Superior temporal gyrus (tissue), 1 donor: ENCODE measurements at regions not wholly inside any gene's neighbourhood (a gene's known extent, or its start where the extent isn't known, plus 50 kb on each side); places are given as distances from the start of the nearest gene placed in this dataset.

Experiments used
- DNase-seq: peaks from one replicate; pipeline ENCODE4 v3.0.0-alpha.2; 2016; ENCODE audit errors: extremely low spot score

DNA sequence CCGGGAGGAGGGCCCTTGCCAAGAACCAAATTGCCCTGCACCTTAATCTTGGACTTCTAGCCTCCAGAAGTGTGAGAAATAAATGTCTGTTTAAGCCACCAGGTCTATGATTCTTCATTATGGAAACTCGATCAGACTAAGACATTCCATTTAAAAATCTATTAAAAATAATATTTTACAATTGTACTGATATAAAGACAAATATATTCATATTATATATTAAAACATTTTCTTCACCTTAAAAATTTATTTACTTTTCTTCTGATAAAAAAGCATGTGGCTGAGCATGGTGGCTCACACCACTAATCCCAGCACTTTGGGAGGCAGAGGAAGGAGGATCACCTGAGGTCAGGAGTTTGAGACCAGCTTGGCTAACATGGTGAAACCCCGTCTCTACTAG lies 72.4 kb upstream of the CHST15 start:
- no peak for DNase-seq

GRCh38 chr10:124165311-124165710 lies 71.9 kb upstream of the CHST15 start:
- no peak for DNase-seq

DNA sequence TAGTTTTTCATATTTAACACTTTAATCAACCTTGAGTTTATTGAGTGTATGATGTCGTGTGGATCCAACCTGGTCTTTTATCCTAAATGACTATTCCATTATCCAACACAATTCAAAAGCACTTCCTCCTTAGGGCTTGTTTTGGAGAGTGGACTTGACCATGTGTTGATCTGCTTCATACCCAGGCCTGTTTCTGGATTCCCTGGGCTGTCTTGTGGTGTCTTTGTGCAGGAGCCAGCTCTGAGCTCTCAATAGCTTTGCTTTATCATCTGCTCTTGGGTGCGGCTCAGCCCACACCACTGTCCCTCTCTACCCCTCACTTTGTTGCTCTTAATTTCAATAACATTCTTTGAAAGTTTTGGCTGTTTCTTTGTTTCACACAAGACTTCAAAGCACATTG lies 70.9 kb upstream of the CHST15 start:
- DNase-seq, result no peak

GRCh38 chr10:124162774-124163354 lies 69.5 kb upstream of the CHST15 start:
- DNase-seq, result no peak

DNA sequence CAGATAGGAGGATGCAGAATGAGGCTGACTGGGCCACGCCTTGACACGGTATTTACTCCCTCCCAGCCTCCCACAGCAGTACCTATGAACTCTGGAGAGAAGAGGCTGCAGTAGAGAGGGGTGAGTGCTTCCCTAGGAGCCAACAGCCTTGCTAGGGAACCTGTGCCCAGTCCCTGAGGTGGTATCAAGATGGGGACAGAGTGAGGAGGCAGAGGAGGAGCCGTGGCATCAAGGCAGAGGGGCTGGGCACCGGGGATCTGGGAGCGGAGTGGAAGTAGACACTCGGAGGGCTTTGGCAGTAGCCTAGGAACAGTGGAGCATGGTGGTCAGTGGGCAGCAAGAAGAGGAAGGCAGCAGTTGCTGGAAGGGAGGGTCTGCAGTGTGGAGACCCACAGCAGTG lies 68.7 kb upstream of the CHST15 start:
- DNase-seq, result no peak

- DNase-seq, result no peak
Measured at GRCh38 chr10:124161601-124162000, 68.2 kb upstream of the CHST15 start.

DNA sequence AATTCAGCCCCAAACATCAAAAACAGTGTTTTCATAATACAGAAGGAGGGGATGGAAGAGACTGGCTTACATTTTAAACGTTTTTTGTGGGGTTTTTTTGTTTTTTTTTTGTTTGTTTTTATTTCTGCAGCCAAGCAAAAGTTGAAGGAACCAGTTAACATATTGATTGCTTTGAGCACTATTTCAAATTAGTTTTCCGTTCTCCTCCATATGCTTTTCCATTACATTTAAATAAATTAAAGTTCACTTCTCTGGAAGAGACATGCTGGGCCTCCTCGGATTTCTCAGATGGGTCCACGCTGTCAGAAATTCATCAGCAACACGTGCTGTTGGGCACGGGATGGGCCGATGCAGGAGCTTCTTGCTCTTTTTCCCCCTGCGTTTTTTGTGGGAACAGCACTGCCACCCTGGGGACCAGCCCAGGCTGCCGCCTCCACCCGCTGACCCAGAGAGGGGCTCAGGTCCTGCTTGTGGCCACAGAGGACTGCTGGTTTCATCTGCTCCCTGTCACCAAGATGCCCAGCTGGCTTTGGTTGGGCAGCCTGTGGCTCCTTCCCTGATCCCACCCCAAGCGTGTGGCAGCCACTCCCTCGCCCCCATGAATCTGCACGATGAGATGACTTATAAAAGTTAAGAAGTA lies 67.7 kb upstream of the CHST15 start:
- DNase-seq, result no peak

GRCh38 chr10:124160176-124160575 lies 66.8 kb upstream of the CHST15 start:
- DNase-seq, result no peak

DNA sequence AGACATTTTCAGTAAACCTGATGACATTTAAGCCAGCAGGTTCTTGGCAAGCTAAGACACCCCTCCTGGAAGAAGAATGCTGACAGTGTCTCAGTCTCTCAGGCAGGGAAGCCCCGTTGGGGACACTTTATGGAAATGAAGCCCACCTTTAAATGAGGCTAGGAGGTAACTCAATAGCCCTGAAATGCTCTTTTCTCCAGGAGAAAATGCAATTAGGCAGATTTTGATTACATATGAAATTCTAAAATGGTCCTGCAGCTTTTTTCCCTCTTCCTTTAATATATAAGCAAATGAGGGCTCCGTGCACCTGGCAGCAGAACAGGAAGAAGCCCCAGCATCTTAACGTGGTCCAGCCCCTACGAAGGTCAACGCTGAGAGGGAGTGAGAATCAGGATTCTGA lies 65.8 kb upstream of the CHST15 start:
- DNase-seq, result no peak

GRCh38 chr10:124158592-124158991 lies 65.2 kb upstream of the CHST15 start:
- no peak for DNase-seq

GRCh38 chr10:124157271-124157681 lies 63.9 kb upstream of the CHST15 start:
- DNase-seq, result no peak

GRCh38 chr10:124156524-124157260 lies 63.3 kb upstream of the CHST15 start:
- DNase-seq, result no peak

DNA sequence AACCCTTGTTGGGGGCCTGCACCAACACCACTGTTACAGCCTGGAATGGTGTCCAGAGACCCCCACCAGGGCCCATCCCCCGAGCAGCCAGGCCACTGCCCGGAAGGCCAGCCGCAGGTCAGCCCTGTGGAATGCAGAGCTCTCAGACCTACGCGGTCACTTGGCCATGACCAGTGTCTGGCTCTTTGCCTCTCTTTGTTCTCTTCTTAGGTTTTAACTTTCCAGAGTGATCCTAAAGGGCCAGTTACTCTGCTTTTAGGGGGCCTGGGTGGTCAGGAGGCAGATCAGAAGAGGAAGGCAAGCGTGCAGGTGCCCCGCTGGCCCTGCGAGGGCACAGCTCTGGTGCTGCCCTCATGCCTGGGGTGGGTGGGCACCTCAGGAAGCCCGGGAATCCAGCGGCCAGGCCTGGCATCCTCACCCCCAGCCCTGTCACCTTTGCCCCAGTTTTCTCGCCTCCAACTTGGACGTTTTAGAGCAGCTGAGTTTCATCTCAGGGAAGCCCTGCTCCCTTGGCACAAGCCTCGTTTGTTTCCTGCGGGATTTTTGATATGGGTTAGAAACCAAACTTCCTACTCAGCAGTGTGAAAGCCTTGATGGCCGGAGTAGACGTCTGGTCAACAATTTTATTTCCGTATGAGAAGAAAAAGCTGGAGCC lies 62.5 kb upstream of the CHST15 start:
- DNase-seq, result no peak

DNA sequence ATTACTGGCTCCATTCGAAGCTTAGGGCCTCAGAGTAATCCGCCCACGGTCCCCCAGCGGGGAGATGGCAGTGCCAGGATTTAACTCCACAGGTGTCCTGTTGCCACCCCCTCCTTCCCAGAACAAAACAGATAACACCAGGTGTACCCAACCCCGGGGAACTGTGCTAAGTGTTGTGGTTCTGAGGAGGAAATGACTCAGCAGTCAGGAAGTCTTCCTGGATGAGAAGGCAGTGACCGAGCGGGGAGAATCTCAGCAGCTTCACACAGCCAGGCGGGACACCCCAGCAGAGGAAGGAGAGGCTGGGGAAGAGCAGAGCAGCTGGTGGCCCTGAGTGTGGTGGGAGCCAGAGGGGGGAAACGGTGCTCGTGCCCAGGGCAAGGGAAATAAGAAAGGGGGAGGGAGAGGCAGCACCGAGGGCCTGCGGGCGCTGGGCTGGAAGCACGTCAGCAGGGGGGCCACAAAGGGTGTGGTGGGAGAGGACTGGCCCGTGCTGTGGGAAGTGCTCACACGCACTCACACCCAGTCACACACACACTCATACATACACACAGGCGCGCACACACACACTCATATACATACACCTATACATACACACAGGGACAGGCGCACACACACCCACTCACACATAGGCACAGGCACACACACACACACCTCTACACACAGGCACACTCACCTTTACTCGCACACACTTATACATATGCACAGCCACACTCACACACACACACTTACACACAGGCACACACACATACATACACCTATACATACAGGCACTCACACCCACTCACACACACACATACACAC lies 59.8 kb upstream of the CHST15 start:
- no peak for DNase-seq

GRCh38 chr10:124152139-124153022 lies 59.0 kb upstream of the CHST15 start:
- DNase-seq, result no peak

GRCh38 chr10:124151466-124152095 lies 58.2 kb upstream of the CHST15 start:
- no peak for DNase-seq

DNA sequence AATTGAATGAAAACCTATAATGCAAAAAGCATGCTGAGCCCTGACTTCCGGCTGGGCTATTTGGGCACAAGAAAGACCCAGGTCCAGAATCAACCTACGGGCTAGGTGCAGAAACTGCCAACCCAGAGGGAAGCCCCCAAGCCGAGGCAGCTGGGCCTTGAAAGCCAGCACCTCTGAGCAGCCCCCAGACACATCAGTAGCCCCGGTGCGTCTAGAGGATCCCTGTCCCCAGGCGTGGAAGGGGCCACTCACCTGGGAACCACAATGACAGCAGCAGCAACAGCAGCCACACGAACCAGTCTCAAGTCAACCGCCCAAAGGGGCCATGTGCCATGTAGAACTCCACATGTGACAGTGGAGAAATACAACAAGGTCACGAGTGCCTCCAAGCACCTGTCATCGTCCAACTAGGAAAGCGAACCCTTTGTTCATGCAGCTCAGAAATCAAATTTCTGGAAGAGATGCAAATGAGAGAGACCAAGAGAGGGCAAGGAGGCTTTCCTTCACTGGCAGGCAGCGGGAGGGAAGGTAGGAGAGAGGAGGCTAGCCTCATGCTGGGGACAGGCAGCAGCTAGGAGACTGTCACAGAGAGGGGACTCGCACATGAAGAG lies 57.5 kb upstream of the CHST15 start:
- no peak for DNase-seq

GRCh38 chr10:124150189-124150806 lies 56.9 kb upstream of the CHST15 start:
- DNase-seq, result no peak
